Endothelial cell of umbilical vein (primary cell): ENCODE measurements at regions not wholly inside any gene's neighbourhood (a gene's known extent, or its start where the extent isn't known, plus 50 kb on each side); places are given as distances from the start of the nearest gene placed in this dataset.

Experiments used
- BruUV-seq: library from RNA; stranded (reverse); fragments of 400-500 nt; replicated peaks from 2 replicates; lab custom pipeline; 2021; lab: Mats Ljungman, UMichigan
- CTCF ChIA-PET: fragments of 300-600, 350-600 bp; sonication (Branson Sonifier 250); formaldehyde crosslinking; loops from one replicate; lab custom pipeline; 2021; ENCODE audit warnings: antibody characterized with exemption, inconsistent platforms; lab: Charles Lee
- POLR2A ChIA-PET: fragments of 300-600, 350-600 bp; sonication (Branson Sonifier 250); formaldehyde crosslinking; loops from one replicate; lab custom pipeline; 2021; ENCODE audit warnings: antibody characterized with exemption, inconsistent platforms; lab: Charles Lee
- DNase-seq: peaks from one replicate; pipeline ENCODE4 v3.0.0-alpha.2; 2011; ENCODE audit warnings: low read depth, low spot score
- FAIRE-seq: peaks from 2 replicates; lab custom pipeline; 2011; peaks lifted over from hg19 to GRCh38; lab: Jason Lieb, UNC
- H2AFZ ChIP-seq: 2 replicates; pipeline ENCODE4 v1.6.0; 2012; ENCODE audit warnings: low read depth, low read length, control low read depth, inconsistent platforms
- H3K27ac ChIP-seq: 2 replicates; pipeline ENCODE4 v1.5.1; 2011; ENCODE audit warnings: low read depth, mild to moderate bottlenecking, control low read depth, low read length, moderate library complexity; ENCODE audit not compliant: insufficient read depth
- H3K27me3 ChIP-seq, 2 experiments: 2 replicates each; pipeline versions ENCODE4 v1.6.0 to v1.6.1; 2011; ENCODE audit warnings: low read length in 2 of 2, mixed read lengths in 1 of 2; ENCODE audit not compliant: control insufficient read depth in 2 of 2, insufficient read depth in 2 of 2
- H3K36me3 ChIP-seq, 2 experiments: 2 replicates in 1 of 2; 3 replicates in 1 of 2; pipeline ENCODE4 v1.5.1; 2011; ENCODE audit warnings: low read length in 2 of 2, mild to moderate bottlenecking in 1 of 2, moderate library complexity in 1 of 2; ENCODE audit not compliant: control insufficient read depth in 2 of 2, insufficient read depth in 2 of 2; ENCODE audit errors: extremely low read depth in 1 of 2
- H3K4me1 ChIP-seq: 3 replicates; pipeline ENCODE4 v1.5.1; 2011; ENCODE audit warnings: mild to moderate bottlenecking, low read length; ENCODE audit not compliant: control insufficient read depth, insufficient read depth; ENCODE audit errors: extremely low read depth
- H3K4me2 ChIP-seq: 2 replicates; pipeline ENCODE4 v1.6.1; 2011; ENCODE audit warnings: low read length, control low read depth, mixed read lengths; ENCODE audit not compliant: insufficient read depth
- H3K4me3 ChIP-seq, 3 experiments: fragments of 200-600 bp in 1 of 3; sonication (generic), shearing (Covaris generic) in 1 of 3; replicated peaks in 1 of 3; 2 replicates each; pipeline ENCODE4 v1.5.1; 2011 to 2016; ENCODE audit warnings: control low read depth in 3 of 3, low read length in 3 of 3, mild to moderate bottlenecking in 2 of 3, inconsistent platforms in 1 of 3, low read depth in 1 of 3, moderate library complexity in 1 of 3; ENCODE audit not compliant: insufficient read depth in 1 of 3
- H3K79me2 ChIP-seq: 2 replicates; pipeline ENCODE4 v1.6.0; 2012; ENCODE audit warnings: low read length, inconsistent platforms; ENCODE audit not compliant: control insufficient read depth, insufficient read depth
- H3K9ac ChIP-seq: replicated peaks from 2 replicates; pipeline ENCODE3; 2011; ENCODE audit warnings: low read length, control low read depth; ENCODE audit not compliant: insufficient read depth; ENCODE audit errors: extremely low read depth
- H3K9me1 ChIP-seq: replicated peaks from 3 replicates; pipeline ENCODE4 v1.6.0; 2011; ENCODE audit warnings: mild to moderate bottlenecking, low read length; ENCODE audit not compliant: control insufficient read depth, insufficient read depth; ENCODE audit errors: extremely low read depth
- H3K9me3 ChIP-seq: replicated peaks from 2 replicates; pipeline ENCODE4 v1.5.1; 2012; ENCODE audit warnings: low read length, inconsistent platforms; ENCODE audit not compliant: control insufficient read depth, insufficient read depth
- H4K20me1 ChIP-seq: replicated peaks from 2 replicates; pipeline ENCODE3; 2011; ENCODE audit warnings: mild to moderate bottlenecking, low read length; ENCODE audit not compliant: control insufficient read depth, insufficient read depth; ENCODE audit errors: extremely low read depth
- EZH2 ChIP-seq: IDR thresholded peaks from 2 replicates; pipeline ENCODE4 v1.6.1; 2012; ENCODE audit warnings: borderline replicate concordance, low read depth, mild to moderate bottlenecking, moderate library complexity, low read length, inconsistent platforms; ENCODE audit not compliant: severe bottlenecking
- FOS ChIP-seq: IDR thresholded peaks from 2 replicates; pipeline ENCODE4 v1.6.1; 2011; ENCODE audit warnings: mild to moderate bottlenecking, low read length, moderate library complexity, borderline replicate concordance; ENCODE audit not compliant: insufficient read depth
- GATA2 ChIP-seq: IDR thresholded peaks from 2 replicates; pipeline ENCODE4 v1.7.0; 2011; ENCODE audit warnings: low read depth, mild to moderate bottlenecking, moderate library complexity, mixed read lengths, low read length; ENCODE audit not compliant: insufficient read length, insufficient read depth
- MAX ChIP-seq: IDR thresholded peaks from 2 replicates; pipeline ENCODE4 v1.6.1; 2011; ENCODE audit not compliant: insufficient read depth, insufficient read length
- MYC ChIP-seq: IDR thresholded peaks from one replicate; pipeline ENCODE4 v1.6.1; 2011; ENCODE audit warnings: mild to moderate bottlenecking, low read depth, low read length
- POLR2A ChIP-seq: IDR thresholded peaks from 2 replicates; pipeline ENCODE4 v1.6.1; 2012; ENCODE audit warnings: low read depth, mild to moderate bottlenecking, control low read depth, low read length
- POLR2AphosphoS5 ChIP-seq: IDR thresholded peaks from 2 replicates; pipeline ENCODE4 v1.6.1; 2012; ENCODE audit warnings: low read depth, mild to moderate bottlenecking, control low read depth, low read length, moderate library complexity; ENCODE audit not compliant: insufficient read depth
- dilution Hi-C: fragments of 300-500 bp; cut with MboI; formaldehyde crosslinking; loops from one replicate; pipeline ENCODE4 v1.15.0; 2019; ENCODE audit warnings: low sequenced_read_pairs; ENCODE audit not compliant: extremely low pct_ligation_motif_present
- intact Hi-C: fragments of 100-400 bp; cut with micrococcal nuclease; formaldehyde crosslinking; loops from one replicate; pipeline ENCODE4 v1.10.0; 2022

- DNase-seq (no peak), FAIRE-seq (no peak)
- ChIA-PET CTCF (no interaction called here), POLR2A (no interaction called here)
- H3K4me1 ChIP-seq: no peaks in the 10 kb centered on the region
- BruUV-seq: no TSS peak
- no peak for TF ChIP-seq MYC
- no peak for TF ChIP-seq GATA2
- no peak for TF ChIP-seq EZH2
- no peaks in the 10 kb centered on the region for H3K9me3 ChIP-seq
- dilution Hi-C loops (no loop called here), intact Hi-C loops (no loop called here)
- H3K27me3 ChIP-seq: no peaks in the 10 kb centered on the region
- no peaks in the 10 kb centered on the region for H3K9me1 ChIP-seq
- H3K4me3 ChIP-seq: no peak overlapping the region
- no peak overlapping the region for H3K4me2 ChIP-seq
- no peaks in the 10 kb centered on the region for H4K20me1 ChIP-seq
- H3K79me2 ChIP-seq: no peaks in the 10 kb centered on the region
- no peak overlapping the region for H2AFZ ChIP-seq
- no peak overlapping the region for H3K27ac ChIP-seq
- H3K9ac ChIP-seq: no peak overlapping the region
- no peaks in the 10 kb centered on the region for H3K36me3 ChIP-seq
Observed at GRCh38 chr9:25025686-25026085, 480.0 kb upstream of the IZUMO3 start.

GRCh38 chr9:25025156-25025555, 479.5 kb upstream of the IZUMO3 start:
- intact Hi-C loops (no loop called here), dilution Hi-C loops (no loop called here)
- no peaks in the 10 kb centered on the region for H3K27me3 ChIP-seq
- no peaks in the 10 kb centered on the region for H3K79me2 ChIP-seq
- DNase-seq (no peak), FAIRE-seq (no peak)
- H3K4me1 ChIP-seq: no peaks in the 10 kb centered on the region
- H3K36me3 ChIP-seq: no peaks in the 10 kb centered on the region
- H3K27ac ChIP-seq: no peak overlapping the region
- no peak overlapping the region for H2AFZ ChIP-seq
- H3K4me2 ChIP-seq: no peak overlapping the region
- POLR2A ChIA-PET: no interaction called here
- H4K20me1 ChIP-seq: no peaks in the 10 kb centered on the region
- H3K9ac ChIP-seq: no peak overlapping the region
- H3K9me1 ChIP-seq: no peaks in the 10 kb centered on the region
- CTCF ChIA-PET: no interaction called here
- no peak overlapping the region for H3K4me3 ChIP-seq
- TF ChIP-seq GATA2 (no peak), POLR2AphosphoS5 (no peak), MAX (no peak), POLR2A (no peak), EZH2 (no peak), FOS (no peak)
- no peaks in the 10 kb centered on the region for H3K9me3 ChIP-seq
- no TSS peak for BruUV-seq
